T-helper 1 cell treated with Interleukin-12 subunit alpha and Interleukin-12 subunit beta and Interleukin-4 antibody, amounts not matched to agents 30 μg/mL and 1 μg/mL, for 36 hours (primary cell): ENCODE measurements at regions not wholly inside any gene's neighbourhood (a gene's known extent, or its start where the extent isn't known, plus 50 kb on each side); places are given as distances from the start of the nearest gene placed in this dataset.
"Not testable (repeated sequence)": the region's sequence is repeated elsewhere in the genome, so short reads cannot be mapped to it uniquely, and the experiment has no call there.

Source experiments
- H3K27ac Mint-ChIP-seq: one replicate; pipeline ENCODE4 v1.8.0; 2021; ENCODE audit warnings: mild to moderate bottlenecking, mixed read lengths
- H3K27me3 Mint-ChIP-seq: one replicate; pipeline ENCODE4 v1.8.0; 2021; ENCODE audit warnings: low read depth, mixed read lengths
- H3K36me3 Mint-ChIP-seq: one replicate; pipeline ENCODE4 v1.8.0; 2021; ENCODE audit warnings: low read depth, mixed read lengths
- H3K4me1 Mint-ChIP-seq: one replicate; pipeline ENCODE4 v1.8.0; 2021; ENCODE audit warnings: low read depth, mixed read lengths
- H3K4me3 Mint-ChIP-seq: one replicate; pipeline ENCODE4 v1.8.0; 2021; ENCODE audit warnings: mild to moderate bottlenecking, moderate library complexity, mixed read lengths
- H3K9me3 Mint-ChIP-seq: one replicate; pipeline ENCODE4 v1.8.0; 2021; ENCODE audit warnings: mixed read lengths

GRCh38 chr22:11614798-11615433 is 3913.1 kb upstream of the OR11H1 start:
- peaks cover 26% of the 10 kb centered on the region for H3K36me3 Mint-ChIP-seq
- not testable (repeated sequence) for H3K4me3 Mint-ChIP-seq, H3K27ac Mint-ChIP-seq, H3K27me3 Mint-ChIP-seq, H3K4me1 Mint-ChIP-seq
- H3K9me3 Mint-ChIP-seq: peaks cover 81% of the 10 kb centered on the region

- H3K4me1 Mint-ChIP-seq: no peaks in the 10 kb centered on the region
- H3K9me3 Mint-ChIP-seq: peaks cover 79% of the 10 kb centered on the region
- peaks cover 28% of the 10 kb centered on the region for H3K36me3 Mint-ChIP-seq
- no peaks in the 10 kb centered on the region for H3K27me3 Mint-ChIP-seq
- no peak overlapping the region for H3K27ac Mint-ChIP-seq
- no peak overlapping the region for H3K4me3 Mint-ChIP-seq
Measured at GRCh38 chr22:11616811-11617210, 3911.2 kb upstream of the OR11H1 start.

- not testable (repeated sequence) for H3K4me1 Mint-ChIP-seq, H3K4me3 Mint-ChIP-seq, H3K27me3 Mint-ChIP-seq, H3K27ac Mint-ChIP-seq
- Mint-ChIP-seq H3K36me3 (peaks cover 28% of the 10 kb centered on the region), H3K9me3 (peaks cover 76% of the 10 kb centered on the region)
Measured at GRCh38 chr22:11618322-11618662, 3909.7 kb upstream of the OR11H1 start.

- not testable (repeated sequence) for H3K4me1 Mint-ChIP-seq, H3K27ac Mint-ChIP-seq, H3K4me3 Mint-ChIP-seq, H3K27me3 Mint-ChIP-seq
- peaks cover 78% of the 10 kb centered on the region for H3K9me3 Mint-ChIP-seq
- peaks cover 28% of the 10 kb centered on the region for H3K36me3 Mint-ChIP-seq
Measured at GRCh38 chr22:11618688-11619087, 3909.3 kb upstream of the OR11H1 start.

GRCh38 chr22:11620921-11621762 is 3906.8 kb upstream of the OR11H1 start:
- Mint-ChIP-seq H3K9me3 (peaks cover 84% of the 10 kb centered on the region), H3K36me3 (peaks cover 21% of the 10 kb centered on the region)
- H3K4me3 Mint-ChIP-seq, H3K27me3 Mint-ChIP-seq, H3K27ac Mint-ChIP-seq, H3K4me1 Mint-ChIP-seq: not testable (repeated sequence)

GRCh38 chr22:11622774-11623173 is 3905.2 kb upstream of the OR11H1 start:
- Mint-ChIP-seq H3K9me3 (peaks cover 79% of the 10 kb centered on the region), H3K36me3 (peaks cover 17% of the 10 kb centered on the region)
- H3K4me3 Mint-ChIP-seq, H3K27me3 Mint-ChIP-seq, H3K4me1 Mint-ChIP-seq, H3K27ac Mint-ChIP-seq: not testable (repeated sequence)

GRCh38 chr22:11625711-11626421 is 3902.1 kb upstream of the OR11H1 start:
- H3K27ac Mint-ChIP-seq, H3K4me1 Mint-ChIP-seq, H3K27me3 Mint-ChIP-seq, H3K4me3 Mint-ChIP-seq, H3K36me3 Mint-ChIP-seq: not testable (repeated sequence)
- H3K9me3 Mint-ChIP-seq: peaks cover 69% of the 10 kb centered on the region

- H3K27me3 Mint-ChIP-seq: no peaks in the 10 kb centered on the region
- H3K36me3 Mint-ChIP-seq: peaks cover 9% of the 10 kb centered on the region
- no peaks in the 10 kb centered on the region for H3K4me1 Mint-ChIP-seq
- H3K4me3 Mint-ChIP-seq: no peak overlapping the region
- peaks cover 68% of the 10 kb centered on the region for H3K9me3 Mint-ChIP-seq
- H3K27ac Mint-ChIP-seq: no peak overlapping the region
Measured at GRCh38 chr22:11626422-11626773, 3901.6 kb upstream of the OR11H1 start.

- H3K4me3 Mint-ChIP-seq, H3K4me1 Mint-ChIP-seq, H3K27ac Mint-ChIP-seq, H3K36me3 Mint-ChIP-seq, H3K27me3 Mint-ChIP-seq: not testable (repeated sequence)
- peaks cover 64% of the 10 kb centered on the region for H3K9me3 Mint-ChIP-seq
Measured at GRCh38 chr22:11627036-11627435, 3901.0 kb upstream of the OR11H1 start.

GRCh38 chr22:11627436-11627797 is 3900.6 kb upstream of the OR11H1 start:
- Mint-ChIP-seq H3K9me3 (peaks cover 60% of the 10 kb centered on the region), H3K27me3 (no peaks in the 10 kb centered on the region), H3K27ac (no peak overlapping the region), H3K36me3 (peaks cover 9% of the 10 kb centered on the region), H3K4me1 (no peaks in the 10 kb centered on the region), H3K4me3 (no peak overlapping the region)

- no peak overlapping the region for H3K4me3 Mint-ChIP-seq
- H3K27ac Mint-ChIP-seq: no peak overlapping the region
- no peaks in the 10 kb centered on the region for H3K4me1 Mint-ChIP-seq
- H3K9me3 Mint-ChIP-seq: peaks cover 57% of the 10 kb centered on the region
- peaks cover 9% of the 10 kb centered on the region for H3K36me3 Mint-ChIP-seq
- H3K27me3 Mint-ChIP-seq: no peaks in the 10 kb centered on the region
Measured at GRCh38 chr22:11627798-11628650, 3900.0 kb upstream of the OR11H1 start.

- peaks cover 9% of the 10 kb centered on the region for H3K36me3 Mint-ChIP-seq
- H3K4me3 Mint-ChIP-seq: no peak overlapping the region
- peaks cover 48% of the 10 kb centered on the region for H3K9me3 Mint-ChIP-seq
- H3K4me1 Mint-ChIP-seq: no peaks in the 10 kb centered on the region
- no peak overlapping the region for H3K27ac Mint-ChIP-seq
- no peaks in the 10 kb centered on the region for H3K27me3 Mint-ChIP-seq
Measured at GRCh38 chr22:11628651-11629511, 3899.1 kb upstream of the OR11H1 start.

- peaks cover 39% of the 10 kb centered on the region for H3K9me3 Mint-ChIP-seq
- no peaks in the 10 kb centered on the region for H3K27me3 Mint-ChIP-seq
- H3K36me3 Mint-ChIP-seq: peaks cover 9% of the 10 kb centered on the region
- H3K27ac Mint-ChIP-seq: no peak overlapping the region
- H3K4me3 Mint-ChIP-seq: no peak overlapping the region
- no peaks in the 10 kb centered on the region for H3K4me1 Mint-ChIP-seq
Measured at GRCh38 chr22:11629661-11630385, 3898.2 kb upstream of the OR11H1 start.
